Nephron progenitor cell (in vitro differentiated cells): ENCODE measurements at regions not wholly inside any gene's neighbourhood (a gene's known extent, or its start where the extent isn't known, plus 50 kb on each side); places are given as distances from the start of the nearest gene placed in this dataset.

ENCODE experiments used
- DNase-seq: peaks from one replicate; pipeline ENCODE4 v3.0.0; 2021
- H3K27ac Mint-ChIP-seq: 2 replicates; pipeline ENCODE4 v1.8.0; 2021; ENCODE audit warnings: mild to moderate bottlenecking, moderate library complexity, mixed read lengths
- H3K27me3 Mint-ChIP-seq: 2 replicates; pipeline ENCODE4 v1.8.0; 2021; ENCODE audit warnings: mild to moderate bottlenecking, low read depth, mixed read lengths; ENCODE audit not compliant: poor library complexity
- H3K36me3 Mint-ChIP-seq: 2 replicates; pipeline ENCODE4 v1.8.0; 2021; ENCODE audit warnings: low read depth, mixed read lengths
- H3K4me1 Mint-ChIP-seq: 2 replicates; pipeline ENCODE4 v1.8.0; 2021; ENCODE audit warnings: mixed read lengths
- H3K4me3 Mint-ChIP-seq: 2 replicates; pipeline ENCODE4 v1.8.0; 2021; ENCODE audit warnings: mild to moderate bottlenecking, moderate library complexity, mixed read lengths
- H3K9me3 Mint-ChIP-seq: 2 replicates; pipeline ENCODE4 v1.8.0; 2021; ENCODE audit warnings: mild to moderate bottlenecking, moderate library complexity, mixed read lengths
- TF ChIP-seq, protein P1 (sequence below): fragments of 200-600 bp; sonication (generic); IDR thresholded peaks from 2 replicates; pipeline ENCODE4 v1.5.0; 2021; ENCODE audit warnings: antibody characterized with exemption

DNA sequence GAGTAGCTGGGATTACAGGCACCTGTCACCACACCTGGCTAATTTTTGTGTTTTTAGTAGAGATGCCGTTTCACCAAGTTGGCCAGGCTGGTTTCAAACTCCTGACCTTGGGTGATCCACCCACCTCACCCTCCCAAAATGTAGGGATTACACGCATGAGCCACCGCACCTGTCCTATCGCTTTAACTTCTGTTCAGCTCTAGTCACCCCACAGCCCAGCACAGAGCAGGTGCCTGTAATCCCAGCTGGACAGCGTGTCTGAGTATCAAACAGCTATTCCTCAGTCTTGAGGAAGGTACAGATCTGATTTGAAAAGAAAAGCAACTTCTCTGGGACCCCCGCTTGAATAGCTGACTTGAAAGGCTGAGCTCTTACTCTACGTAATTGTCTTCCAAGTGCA is 149.1 kb downstream of the CTTN start:
- H3K27ac Mint-ChIP-seq, result no peak overlapping the region
- peaks cover 19% of the 10 kb centered on the region for H3K4me1 Mint-ChIP-seq
- H3K36me3 Mint-ChIP-seq, result no peaks in the 10 kb centered on the region
- H3K27me3 Mint-ChIP-seq, result peaks cover 8% of the 10 kb centered on the region
- H3K4me3 Mint-ChIP-seq, result no peak overlapping the region
- TF ChIP-seq, protein P1, sequence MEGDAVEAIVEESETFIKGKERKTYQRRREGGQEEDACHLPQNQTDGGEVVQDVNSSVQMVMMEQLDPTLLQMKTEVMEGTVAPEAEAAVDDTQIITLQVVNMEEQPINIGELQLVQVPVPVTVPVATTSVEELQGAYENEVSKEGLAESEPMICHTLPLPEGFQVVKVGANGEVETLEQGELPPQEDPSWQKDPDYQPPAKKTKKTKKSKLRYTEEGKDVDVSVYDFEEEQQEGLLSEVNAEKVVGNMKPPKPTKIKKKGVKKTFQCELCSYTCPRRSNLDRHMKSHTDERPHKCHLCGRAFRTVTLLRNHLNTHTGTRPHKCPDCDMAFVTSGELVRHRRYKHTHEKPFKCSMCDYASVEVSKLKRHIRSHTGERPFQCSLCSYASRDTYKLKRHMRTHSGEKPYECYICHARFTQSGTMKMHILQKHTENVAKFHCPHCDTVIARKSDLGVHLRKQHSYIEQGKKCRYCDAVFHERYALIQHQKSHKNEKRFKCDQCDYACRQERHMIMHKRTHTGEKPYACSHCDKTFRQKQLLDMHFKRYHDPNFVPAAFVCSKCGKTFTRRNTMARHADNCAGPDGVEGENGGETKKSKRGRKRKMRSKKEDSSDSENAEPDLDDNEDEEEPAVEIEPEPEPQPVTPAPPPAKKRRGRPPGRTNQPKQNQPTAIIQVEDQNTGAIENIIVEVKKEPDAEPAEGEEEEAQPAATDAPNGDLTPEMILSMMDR, result no peak
- no peak for DNase-seq
- no peaks in the 10 kb centered on the region for H3K9me3 Mint-ChIP-seq

DNA sequence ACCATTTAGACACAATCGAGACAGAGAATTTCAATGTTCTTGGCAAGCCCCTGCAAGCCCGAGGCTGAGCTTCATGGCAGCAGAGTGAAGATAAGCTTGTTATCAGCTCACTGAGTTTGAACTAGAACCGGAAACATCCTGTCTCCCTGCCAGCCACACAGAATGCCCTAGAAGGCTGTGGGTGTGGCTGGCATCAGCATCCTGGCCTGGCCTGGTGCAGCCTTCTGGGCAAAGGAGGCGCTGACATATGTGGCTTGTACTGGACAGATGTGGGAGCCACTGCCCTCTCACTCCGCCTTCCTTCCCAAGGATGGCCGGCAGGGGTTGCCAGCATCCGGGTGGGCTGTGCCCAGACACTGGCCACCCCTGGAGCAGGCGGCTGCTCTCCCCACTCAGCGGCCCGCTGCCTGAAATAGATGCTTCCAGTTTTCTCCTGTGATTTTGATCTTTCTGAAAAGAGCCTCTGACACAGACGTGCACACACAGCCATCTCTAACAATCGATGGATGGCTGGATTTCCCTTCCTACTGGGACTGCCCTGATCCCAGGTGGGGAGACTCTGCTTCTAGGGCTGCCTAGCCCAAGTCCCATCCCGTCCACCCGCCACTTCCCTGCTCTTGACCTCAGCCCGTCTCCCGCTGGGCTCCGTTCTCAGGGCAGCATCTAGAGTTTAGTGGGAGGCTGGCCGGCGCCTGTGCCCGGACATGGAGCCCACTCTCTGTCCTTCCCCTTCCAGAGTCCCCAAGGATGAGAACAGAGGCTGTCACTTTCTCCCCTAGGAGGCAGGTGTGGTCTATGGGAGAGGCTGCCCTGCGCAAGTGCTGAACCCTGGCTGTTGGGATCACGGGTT is 149.7 kb downstream of the CTTN start:
- Mint-ChIP-seq H3K27me3 (peaks cover 8% of the 10 kb centered on the region), H3K27ac (no peak overlapping the region), H3K4me3 (no peak overlapping the region), H3K9me3 (no peaks in the 10 kb centered on the region), H3K4me1 (peaks cover 25% of the 10 kb centered on the region), H3K36me3 (no peaks in the 10 kb centered on the region)
- DNase-seq, result no peak
- TF ChIP-seq, protein P1, result no peak

DNA sequence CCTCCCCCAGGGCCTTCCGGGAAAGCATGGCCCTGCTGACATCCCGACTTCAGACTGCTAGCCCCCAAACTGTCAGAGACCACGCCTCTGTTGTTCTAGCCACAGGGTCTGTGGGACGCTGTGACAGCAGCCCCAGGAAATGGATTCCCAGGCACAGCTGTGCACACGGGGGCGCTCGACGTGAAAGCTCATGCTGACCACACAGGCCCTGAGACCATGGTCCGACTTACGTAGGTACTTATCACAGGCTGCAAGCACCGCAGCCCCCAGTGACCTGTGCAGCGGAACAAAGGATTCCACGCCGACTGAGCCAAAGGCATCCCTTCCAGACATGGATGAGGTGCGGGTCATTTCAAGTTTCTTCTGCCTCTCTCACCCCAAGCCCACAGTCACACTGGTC is 150.6 kb downstream of the CTTN start:
- Mint-ChIP-seq H3K27me3 (peaks cover 11% of the 10 kb centered on the region), H3K4me1 (peaks cover 35% of the 10 kb centered on the region), H3K27ac (no peak overlapping the region), H3K9me3 (no peaks in the 10 kb centered on the region), H3K36me3 (no peaks in the 10 kb centered on the region), H3K4me3 (no peak overlapping the region)
- DNase-seq, result no peak
- TF ChIP-seq, protein P1, result no peak

DNA sequence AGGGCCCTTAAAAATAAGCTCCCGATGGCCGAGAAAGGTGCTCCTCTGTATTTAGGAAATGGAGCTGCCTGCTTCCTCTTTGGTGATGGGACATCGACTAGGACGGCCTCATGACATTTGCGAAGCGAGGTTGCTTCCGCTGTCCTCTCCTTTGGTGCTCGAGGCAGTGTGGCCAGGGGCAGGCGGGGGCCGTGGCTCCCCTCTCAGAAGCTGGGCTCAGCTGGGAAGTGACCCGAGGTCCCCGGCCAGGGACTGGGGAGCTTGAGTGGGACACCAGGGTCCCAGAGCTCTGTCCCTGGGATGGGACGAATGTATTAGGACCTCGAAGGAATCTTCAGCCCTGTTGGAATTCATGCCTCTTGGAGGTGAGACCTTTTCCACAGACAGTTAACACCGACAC is 151.1 kb downstream of the CTTN start:
- peaks cover 11% of the 10 kb centered on the region for H3K27me3 Mint-ChIP-seq
- H3K27ac Mint-ChIP-seq, result no peak overlapping the region
- H3K9me3 Mint-ChIP-seq, result no peaks in the 10 kb centered on the region
- no peaks in the 10 kb centered on the region for H3K36me3 Mint-ChIP-seq
- H3K4me3 Mint-ChIP-seq, result no peak overlapping the region
- TF ChIP-seq, protein P1, result no peak
- DNase-seq, result no peak
- H3K4me1 Mint-ChIP-seq, result peaks cover 39% of the 10 kb centered on the region

DNA sequence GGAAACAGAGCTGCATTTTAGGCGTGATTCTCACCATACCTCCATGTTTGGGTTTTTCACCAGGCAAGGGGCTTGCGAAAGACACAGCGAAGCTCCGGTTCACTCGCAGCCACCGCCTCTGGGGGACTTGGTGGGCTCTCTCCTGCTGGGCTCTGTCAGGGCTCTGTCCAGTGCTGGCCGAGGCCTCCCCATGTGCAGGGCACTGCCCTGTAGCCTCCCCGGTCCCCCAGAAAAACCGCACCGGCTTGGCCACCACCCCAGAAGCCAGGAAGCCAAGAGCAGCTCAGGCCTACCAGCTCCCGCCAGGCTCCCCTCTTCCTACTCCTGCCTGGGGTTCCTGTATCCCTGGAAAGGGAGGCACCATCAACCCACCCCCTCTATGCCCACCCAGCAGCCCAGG is 151.5 kb downstream of the CTTN start:
- DNase-seq, result no peak

More for the DNA sequence above, 151.5 kb downstream of the CTTN start:
- H3K4me1 Mint-ChIP-seq, result peaks cover 43% of the 10 kb centered on the region
- TF ChIP-seq, protein P1, result no peak
- H3K4me3 Mint-ChIP-seq, result no peak overlapping the region
- no peak overlapping the region for H3K27ac Mint-ChIP-seq
- H3K9me3 Mint-ChIP-seq, result no peaks in the 10 kb centered on the region
- H3K27me3 Mint-ChIP-seq, result peaks cover 11% of the 10 kb centered on the region
- no peaks in the 10 kb centered on the region for H3K36me3 Mint-ChIP-seq
